WTC11 (cell line): ENCODE measurements at regions not wholly inside any gene's neighbourhood (a gene's known extent, or its start where the extent isn't known, plus 50 kb on each side); places are given as distances from the start of the nearest gene placed in this dataset.

Experiments used
- ATAC-seq: fragments of 200-7000 bp; cut with Tn5 transposase; 2 replicates; pipeline ENCODE4 v1.10.0; 2021; ENCODE audit warnings: mild to moderate bottlenecking, moderate library complexity
- CTCF ChIA-PET: fragments of 300-600 bp; sonication (Branson Sonifier 250); formaldehyde crosslinking; loops from one replicate; lab custom pipeline; 2021; ENCODE audit warnings: antibody characterized with exemption; lab: Charles Lee
- POLR2A ChIA-PET: fragments of 350-600 bp; sonication (Branson Sonifier 250); formaldehyde crosslinking; loops from one replicate; lab custom pipeline; 2021; ENCODE audit warnings: antibody characterized with exemption; lab: Charles Lee
- DNase-seq: peaks from one replicate; pipeline ENCODE4 v3.0.0; 2021; ENCODE audit warnings: low spot score
- H3K27ac Mint-ChIP-seq: 2 replicates; pipeline ENCODE4 v1.8.0; 2021; ENCODE audit warnings: mixed read lengths
- H3K27me3 Mint-ChIP-seq: 2 replicates; pipeline ENCODE4 v1.8.0; 2021; ENCODE audit warnings: low read depth, mild to moderate bottlenecking, moderate library complexity, mixed read lengths
- H3K36me3 Mint-ChIP-seq: 2 replicates; pipeline ENCODE4 v1.8.0; 2021; ENCODE audit warnings: mixed read lengths
- H3K4me1 Mint-ChIP-seq: 2 replicates; pipeline ENCODE4 v1.8.0; 2022; ENCODE audit warnings: mixed read lengths
- H3K4me3 Mint-ChIP-seq: 2 replicates; pipeline ENCODE4 v1.8.0; 2021; ENCODE audit warnings: mild to moderate bottlenecking, moderate library complexity, mixed read lengths
- H3K9me3 Mint-ChIP-seq: 2 replicates; pipeline ENCODE4 v1.8.0; 2021; ENCODE audit warnings: mixed read lengths
- ATF1 ChIP-seq: sonication (generic); formaldehyde crosslinking; IDR thresholded peaks from 2 replicates; pipeline ENCODE4 v1.8.1; 2023; ENCODE audit warnings: mild to moderate bottlenecking, moderate library complexity, missing genetic modification reagents
- CREB1 ChIP-seq: sonication (generic); formaldehyde crosslinking; IDR thresholded peaks from 2 replicates; pipeline ENCODE4 v1.8.0; 2023; ENCODE audit warnings: mild to moderate bottlenecking, missing genetic modification reagents
- FOXP1 ChIP-seq: sonication (generic); formaldehyde crosslinking; IDR thresholded peaks from 2 replicates; pipeline ENCODE4 v1.8.0; 2022; ENCODE audit warnings: missing genetic modification reagents, mild to moderate bottlenecking, moderate library complexity, borderline replicate concordance
- IRF2 ChIP-seq: sonication (generic); formaldehyde crosslinking; IDR thresholded peaks from 2 replicates; pipeline ENCODE4 v1.8.0; 2022; ENCODE audit warnings: low read depth, missing genetic modification reagents, borderline replicate concordance
- NR1H2 ChIP-seq: sonication (generic); formaldehyde crosslinking; IDR thresholded peaks from 2 replicates; pipeline ENCODE4 v1.9.0; 2021; ENCODE audit warnings: mild to moderate bottlenecking, moderate library complexity, missing genetic modification reagents
- SOX15 ChIP-seq: fragments of 250-450 bp; sonication (Bioruptor Pico); IDR thresholded peaks from 2 replicates; pipeline ENCODE4 v1.9.0; 2021; ENCODE audit warnings: mild to moderate bottlenecking
- SP1 ChIP-seq: sonication (generic); formaldehyde crosslinking; conservative IDR thresholded peaks from 2 replicates; pipeline ENCODE4 v1.8.1; 2022; ENCODE audit warnings: missing genetic modification reagents
- ZNF138 ChIP-seq: sonication (generic); formaldehyde crosslinking; conservative IDR thresholded peaks from 2 replicates; pipeline ENCODE4 v1.8.1; 2022; ENCODE audit warnings: mild to moderate bottlenecking, moderate library complexity, missing genetic modification reagents
- ZNF263 ChIP-seq: sonication (generic); formaldehyde crosslinking; IDR thresholded peaks from 2 replicates; pipeline ENCODE4 v1.8.1; 2022; ENCODE audit warnings: low read depth, mild to moderate bottlenecking, moderate library complexity, missing genetic modification reagents
- TF ChIP-seq, protein P1 (sequence below): sonication (generic); formaldehyde crosslinking; IDR thresholded peaks from 2 replicates; pipeline ENCODE4 v1.8.1; 2022; ENCODE audit warnings: mild to moderate bottlenecking, missing genetic modification reagents, moderate library complexity, borderline replicate concordance
- TF ChIP-seq, protein P2 (sequence below): sonication (generic); formaldehyde crosslinking; IDR thresholded peaks from 2 replicates; pipeline ENCODE4 v1.8.0; 2022; ENCODE audit warnings: mild to moderate bottlenecking, missing genetic modification reagents
- TF ChIP-seq, protein P3 (sequence below): sonication (generic); formaldehyde crosslinking; IDR thresholded peaks from 2 replicates; pipeline ENCODE4 v1.8.1; 2023; ENCODE audit warnings: mild to moderate bottlenecking, missing genetic modification reagents, moderate library complexity
- TF ChIP-seq, protein P4 (sequence below): sonication (generic); formaldehyde crosslinking; IDR thresholded peaks from 2 replicates; pipeline ENCODE4 v1.8.0; 2023; ENCODE audit warnings: mild to moderate bottlenecking, missing genetic modification reagents
- TF ChIP-seq, protein P5 (sequence below): fragments of 250-450 bp; sonication (Bioruptor Pico); IDR thresholded peaks from 2 replicates; pipeline ENCODE4 v2.1.2; 2022; ENCODE audit warnings: mild to moderate bottlenecking, moderate library complexity
- TF ChIP-seq, protein P6 (sequence below): fragments of 200-600 bp; IDR thresholded peaks from 2 replicates; pipeline ENCODE4 v1.8.0; 2022; ENCODE audit warnings: antibody characterized with exemption

DNA sequence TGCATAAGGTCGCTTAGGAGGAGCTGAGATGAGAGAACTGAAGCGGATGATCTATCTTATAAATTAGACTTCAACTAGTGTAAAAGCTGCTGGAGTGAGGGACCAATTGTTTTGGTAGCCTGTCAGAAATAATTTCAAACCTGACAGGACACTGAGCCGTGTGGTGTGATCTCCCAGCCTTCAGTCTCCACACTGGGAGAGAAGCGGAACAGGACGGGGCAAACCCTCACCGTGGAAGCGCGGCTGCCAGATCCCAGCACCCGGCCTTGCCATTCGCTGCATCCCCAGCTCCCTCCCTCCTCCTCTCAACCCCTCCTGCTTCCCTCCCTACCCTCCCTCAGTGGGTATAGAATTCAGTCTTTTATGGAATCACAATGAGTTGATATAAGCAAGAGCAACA is 900.1 kb upstream of the SLC35B3 start (continued):
- TF ChIP-seq SOX15 (CRISPR knock-in tag) (no peak), FOXP1 (CRISPR knock-in tag) (no peak), ZNF263 (CRISPR knock-in tag) (no peak), ZNF138 (no peak), CREB1 (CRISPR knock-in tag) (no peak)
- TF ChIP-seq, protein P1, sequence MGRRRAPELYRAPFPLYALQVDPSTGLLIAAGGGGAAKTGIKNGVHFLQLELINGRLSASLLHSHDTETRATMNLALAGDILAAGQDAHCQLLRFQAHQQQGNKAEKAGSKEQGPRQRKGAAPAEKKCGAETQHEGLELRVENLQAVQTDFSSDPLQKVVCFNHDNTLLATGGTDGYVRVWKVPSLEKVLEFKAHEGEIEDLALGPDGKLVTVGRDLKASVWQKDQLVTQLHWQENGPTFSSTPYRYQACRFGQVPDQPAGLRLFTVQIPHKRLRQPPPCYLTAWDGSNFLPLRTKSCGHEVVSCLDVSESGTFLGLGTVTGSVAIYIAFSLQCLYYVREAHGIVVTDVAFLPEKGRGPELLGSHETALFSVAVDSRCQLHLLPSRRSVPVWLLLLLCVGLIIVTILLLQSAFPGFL = no peak
- TF ChIP-seq, protein P2, sequence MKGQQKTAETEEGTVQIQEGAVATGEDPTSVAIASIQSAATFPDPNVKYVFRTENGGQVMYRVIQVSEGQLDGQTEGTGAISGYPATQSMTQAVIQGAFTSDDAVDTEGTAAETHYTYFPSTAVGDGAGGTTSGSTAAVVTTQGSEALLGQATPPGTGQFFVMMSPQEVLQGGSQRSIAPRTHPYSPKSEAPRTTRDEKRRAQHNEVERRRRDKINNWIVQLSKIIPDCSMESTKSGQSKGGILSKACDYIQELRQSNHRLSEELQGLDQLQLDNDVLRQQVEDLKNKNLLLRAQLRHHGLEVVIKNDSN (CRISPR knock-in tag) = no peak

DNA sequence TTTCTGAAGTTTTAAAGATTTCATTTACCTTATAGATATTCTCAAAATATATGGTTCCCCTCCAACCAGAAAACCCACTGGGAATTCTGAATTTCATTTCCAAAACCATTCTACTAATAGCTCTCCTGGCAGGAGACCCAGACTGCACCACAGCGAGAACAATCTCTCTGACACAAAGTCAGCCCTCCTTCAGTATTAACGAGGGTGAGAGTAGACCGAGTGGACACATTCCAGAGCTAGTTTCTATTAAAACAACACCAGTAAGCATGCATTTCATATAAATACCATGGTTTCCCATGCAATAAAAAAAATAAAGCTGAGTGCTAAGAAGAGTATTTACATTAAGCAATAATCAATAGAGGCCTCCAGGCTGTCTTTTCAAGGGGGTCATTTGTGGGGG is 899.6 kb upstream of the SLC35B3 start:
- TF ChIP-seq, protein P3, sequence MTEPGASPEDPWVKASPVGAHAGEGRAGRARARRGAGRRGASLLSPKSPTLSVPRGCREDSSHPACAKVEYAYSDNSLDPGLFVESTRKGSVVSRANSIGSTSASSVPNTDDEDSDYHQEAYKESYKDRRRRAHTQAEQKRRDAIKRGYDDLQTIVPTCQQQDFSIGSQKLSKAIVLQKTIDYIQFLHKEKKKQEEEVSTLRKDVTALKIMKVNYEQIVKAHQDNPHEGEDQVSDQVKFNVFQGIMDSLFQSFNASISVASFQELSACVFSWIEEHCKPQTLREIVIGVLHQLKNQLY (CRISPR knock-in tag) = no peak
- no peak for TF ChIP-seq NR1H2 (CRISPR knock-in tag)
- no peak for TF ChIP-seq SP1 (CRISPR knock-in tag)
- TF ChIP-seq ATF1 (CRISPR knock-in tag) = no peak
- TF ChIP-seq IRF2 = no peak
- TF ChIP-seq, protein P4, sequence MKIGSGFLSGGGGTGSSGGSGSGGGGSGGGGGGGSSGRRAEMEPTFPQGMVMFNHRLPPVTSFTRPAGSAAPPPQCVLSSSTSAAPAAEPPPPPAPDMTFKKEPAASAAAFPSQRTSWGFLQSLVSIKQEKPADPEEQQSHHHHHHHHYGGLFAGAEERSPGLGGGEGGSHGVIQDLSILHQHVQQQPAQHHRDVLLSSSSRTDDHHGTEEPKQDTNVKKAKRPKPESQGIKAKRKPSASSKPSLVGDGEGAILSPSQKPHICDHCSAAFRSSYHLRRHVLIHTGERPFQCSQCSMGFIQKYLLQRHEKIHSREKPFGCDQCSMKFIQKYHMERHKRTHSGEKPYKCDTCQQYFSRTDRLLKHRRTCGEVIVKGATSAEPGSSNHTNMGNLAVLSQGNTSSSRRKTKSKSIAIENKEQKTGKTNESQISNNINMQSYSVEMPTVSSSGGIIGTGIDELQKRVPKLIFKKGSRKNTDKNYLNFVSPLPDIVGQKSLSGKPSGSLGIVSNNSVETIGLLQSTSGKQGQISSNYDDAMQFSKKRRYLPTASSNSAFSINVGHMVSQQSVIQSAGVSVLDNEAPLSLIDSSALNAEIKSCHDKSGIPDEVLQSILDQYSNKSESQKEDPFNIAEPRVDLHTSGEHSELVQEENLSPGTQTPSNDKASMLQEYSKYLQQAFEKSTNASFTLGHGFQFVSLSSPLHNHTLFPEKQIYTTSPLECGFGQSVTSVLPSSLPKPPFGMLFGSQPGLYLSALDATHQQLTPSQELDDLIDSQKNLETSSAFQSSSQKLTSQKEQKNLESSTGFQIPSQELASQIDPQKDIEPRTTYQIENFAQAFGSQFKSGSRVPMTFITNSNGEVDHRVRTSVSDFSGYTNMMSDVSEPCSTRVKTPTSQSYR (CRISPR knock-in tag) = no peak
- TF ChIP-seq, all 79 proteins: peak for 0
- Mint-ChIP-seq H3K4me1 (0 out of 2 replicates have a peak, but pooled peaks cover 2% of the 10 kb centered on the region), H3K27me3 (no peaks in the 10 kb centered on the region), H3K4me3 (peak overlapping the region; percentile 35; the same call in 1 of the 2 replicates), H3K9me3 (peaks cover 3% of the 10 kb centered on the region; the same call in 1 of the 2 replicates), H3K27ac (no peak overlapping the region), H3K36me3 (no peaks in the 10 kb centered on the region)
- ChIA-PET CTCF (no interaction called here), POLR2A (no interaction called here)
- DNase-seq (no peak), ATAC-seq (no peak)

DNA sequence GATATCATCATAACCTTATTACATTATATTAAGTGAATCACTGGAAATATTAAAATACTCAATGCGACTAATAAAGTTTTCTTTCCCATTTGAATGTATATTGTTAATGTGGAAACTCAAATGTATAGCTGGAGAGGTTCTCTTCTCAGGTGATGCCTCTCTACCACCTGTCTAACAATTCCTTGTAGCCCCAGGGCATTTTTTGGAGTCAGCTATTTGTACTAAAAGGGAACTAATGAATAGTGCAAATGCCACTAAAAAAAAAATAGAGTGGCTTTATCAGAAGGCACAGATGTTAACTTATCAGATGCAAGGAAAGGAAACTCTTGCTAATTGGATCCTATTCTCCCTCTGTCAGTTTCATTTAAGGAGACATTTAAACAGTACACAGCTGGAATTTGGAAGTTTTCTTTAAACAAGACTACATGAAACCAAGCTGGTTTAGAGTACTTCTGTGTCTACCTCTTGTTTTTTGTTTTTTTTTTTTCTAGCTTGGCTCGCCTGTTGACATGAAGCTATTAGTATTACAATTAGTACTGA is 897.0 kb upstream of the SLC35B3 start:
- no peak for DNase-seq
- Mint-ChIP-seq H3K9me3 (peaks cover 8% of the 10 kb centered on the region), H3K27ac (no peak overlapping the region), H3K36me3 (peaks cover 6% of the 10 kb centered on the region; the same call in 1 of the 2 replicates), H3K4me1 (0 out of 2 replicates have a peak, but pooled peaks cover 2% of the 10 kb centered on the region), H3K27me3 (no peaks in the 10 kb centered on the region), H3K4me3 (no peak overlapping the region)
- TF ChIP-seq, protein P5, sequence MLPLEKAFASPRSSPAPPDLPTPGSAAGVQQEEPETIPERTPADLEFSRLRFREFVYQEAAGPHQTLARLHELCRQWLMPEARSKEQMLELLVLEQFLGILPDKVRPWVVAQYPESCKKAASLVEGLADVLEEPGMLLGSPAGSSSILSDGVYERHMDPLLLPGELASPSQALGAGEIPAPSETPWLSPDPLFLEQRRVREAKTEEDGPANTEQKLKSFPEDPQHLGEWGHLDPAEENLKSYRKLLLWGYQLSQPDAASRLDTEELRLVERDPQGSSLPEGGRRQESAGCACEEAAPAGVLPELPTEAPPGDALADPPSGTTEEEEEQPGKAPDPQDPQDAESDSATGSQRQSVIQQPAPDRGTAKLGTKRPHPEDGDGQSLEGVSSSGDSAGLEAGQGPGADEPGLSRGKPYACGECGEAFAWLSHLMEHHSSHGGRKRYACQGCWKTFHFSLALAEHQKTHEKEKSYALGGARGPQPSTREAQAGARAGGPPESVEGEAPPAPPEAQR = no peak
- TF ChIP-seq, protein P6, sequence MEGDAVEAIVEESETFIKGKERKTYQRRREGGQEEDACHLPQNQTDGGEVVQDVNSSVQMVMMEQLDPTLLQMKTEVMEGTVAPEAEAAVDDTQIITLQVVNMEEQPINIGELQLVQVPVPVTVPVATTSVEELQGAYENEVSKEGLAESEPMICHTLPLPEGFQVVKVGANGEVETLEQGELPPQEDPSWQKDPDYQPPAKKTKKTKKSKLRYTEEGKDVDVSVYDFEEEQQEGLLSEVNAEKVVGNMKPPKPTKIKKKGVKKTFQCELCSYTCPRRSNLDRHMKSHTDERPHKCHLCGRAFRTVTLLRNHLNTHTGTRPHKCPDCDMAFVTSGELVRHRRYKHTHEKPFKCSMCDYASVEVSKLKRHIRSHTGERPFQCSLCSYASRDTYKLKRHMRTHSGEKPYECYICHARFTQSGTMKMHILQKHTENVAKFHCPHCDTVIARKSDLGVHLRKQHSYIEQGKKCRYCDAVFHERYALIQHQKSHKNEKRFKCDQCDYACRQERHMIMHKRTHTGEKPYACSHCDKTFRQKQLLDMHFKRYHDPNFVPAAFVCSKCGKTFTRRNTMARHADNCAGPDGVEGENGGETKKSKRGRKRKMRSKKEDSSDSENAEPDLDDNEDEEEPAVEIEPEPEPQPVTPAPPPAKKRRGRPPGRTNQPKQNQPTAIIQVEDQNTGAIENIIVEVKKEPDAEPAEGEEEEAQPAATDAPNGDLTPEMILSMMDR = no peak
- ChIA-PET CTCF (no interaction called here), POLR2A (no interaction called here)
- no peak for ATAC-seq
